Stimulated activated naive CD8-positive, alpha-beta T cell treated with anti-CD3 and anti-CD28 coated beads, Interleukin-15, amount 100 ng/mL, for 72 hours (primary cell): ENCODE measurements at regions not wholly inside any gene's neighbourhood (a gene's known extent, or its start where the extent isn't known, plus 50 kb on each side); places are given as distances from the start of the nearest gene placed in this dataset.

Experiments used
- ATAC-seq: fragments of 150-1000 bp; cut with Tn5 transposase; 2 replicates; pipeline ENCODE4 v1.10.0; 2021; ENCODE audit warnings: mild to moderate bottlenecking, moderate library complexity
- DNase-seq, 2 donors: peaks; one replicate each; pipeline ENCODE4 v3.0.0; 2021 to 2022
- H3K27ac Mint-ChIP-seq, 2 donors: one replicate each; pipeline ENCODE4 v1.8.0; 2022; ENCODE audit warnings: mild to moderate bottlenecking in 2 of 2, mixed read lengths in 2 of 2, moderate library complexity in 2 of 2
- H3K27me3 Mint-ChIP-seq: one replicate; pipeline ENCODE4 v1.8.0; 2022; ENCODE audit warnings: mixed read lengths
- H3K4me1 Mint-ChIP-seq: one replicate; pipeline ENCODE4 v1.8.0; 2022; ENCODE audit warnings: mild to moderate bottlenecking, mixed read lengths
- H3K4me3 Mint-ChIP-seq, 2 donors: one replicate each; pipeline ENCODE4 v1.8.0; 2022; ENCODE audit warnings: mild to moderate bottlenecking in 2 of 2, mixed read lengths in 2 of 2, moderate library complexity in 1 of 2
- H3K9me3 Mint-ChIP-seq, 2 donors: one replicate each; pipeline ENCODE4 v1.8.0; 2022; ENCODE audit warnings: mixed read lengths in 2 of 2

DNA sequence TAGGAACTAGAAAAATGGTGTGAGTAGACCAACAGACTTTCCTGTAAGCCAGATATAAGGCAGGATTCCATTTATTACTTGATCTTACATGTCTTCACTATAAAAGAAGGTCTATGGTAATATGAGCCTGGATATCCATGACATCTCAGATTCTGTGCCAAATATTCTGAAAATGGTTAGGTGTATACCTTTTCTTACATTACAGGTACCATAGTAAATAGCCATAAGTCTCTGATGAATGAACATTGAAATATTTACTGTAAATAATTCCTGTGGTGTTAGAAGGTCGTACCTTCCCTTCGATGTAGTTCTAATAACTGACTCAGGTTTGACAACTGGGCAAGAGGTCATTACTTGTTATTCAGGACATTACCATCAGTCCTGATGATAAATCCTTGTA is 657.9 kb downstream of the BRINP3 start:
- peaks cover 0 to 4% of the 10 kb centered on the region in 2 donors for H3K9me3 Mint-ChIP-seq
- no peak for DNase-seq
- no peaks in the 10 kb centered on the region for H3K4me1 Mint-ChIP-seq
- ATAC-seq = no peak
- H3K4me3 Mint-ChIP-seq = no peak overlapping the region
- H3K27me3 Mint-ChIP-seq = no peaks in the 10 kb centered on the region
- H3K27ac Mint-ChIP-seq = no peak overlapping the region

DNA sequence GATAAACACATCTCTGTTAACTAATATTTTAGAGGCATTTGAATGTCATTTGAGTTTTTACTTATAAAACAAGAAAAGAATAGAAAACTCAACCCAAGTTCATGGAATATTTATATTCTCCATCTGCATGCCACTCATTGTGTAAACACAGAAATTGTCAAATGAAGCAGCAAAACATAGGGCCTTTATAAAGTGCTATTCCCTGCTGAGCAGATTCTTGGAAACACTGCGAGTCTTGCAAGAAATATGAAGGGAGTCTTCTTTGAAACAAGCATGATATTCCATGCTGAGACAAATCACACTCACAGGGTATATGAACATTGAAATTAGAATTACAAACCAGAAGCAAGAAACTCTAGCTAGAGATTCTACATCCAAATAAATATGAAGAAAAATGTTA is 655.8 kb downstream of the BRINP3 start:
- no peak overlapping the region for H3K4me3 Mint-ChIP-seq
- ATAC-seq (no peak), DNase-seq (no peak)
- H3K27me3 Mint-ChIP-seq = no peaks in the 10 kb centered on the region
- peaks cover 0 to 4% of the 10 kb centered on the region in 2 donors for H3K9me3 Mint-ChIP-seq
- no peaks in the 10 kb centered on the region for H3K4me1 Mint-ChIP-seq
- H3K27ac Mint-ChIP-seq = no peak overlapping the region

DNA sequence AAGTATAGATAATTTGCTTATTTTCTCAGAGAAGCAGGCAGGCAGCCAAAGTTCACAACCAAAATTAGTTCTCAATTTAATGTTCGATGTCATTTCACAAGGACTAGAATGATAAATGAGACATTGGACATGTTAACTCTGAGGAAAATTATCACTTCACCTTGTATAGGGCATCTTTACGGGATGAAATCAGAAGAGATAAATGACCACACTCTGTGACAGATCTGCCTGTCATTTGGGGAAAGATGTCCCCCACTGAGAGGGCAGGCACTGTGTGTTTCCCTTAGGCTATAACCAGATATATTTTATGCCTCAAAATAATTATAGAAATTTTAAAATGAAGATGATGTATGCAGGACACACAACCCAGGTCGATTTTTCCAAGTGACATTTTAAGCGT is 642.9 kb downstream of the BRINP3 start:
- H3K4me1 Mint-ChIP-seq = no peaks in the 10 kb centered on the region
- no peak overlapping the region for H3K4me3 Mint-ChIP-seq
- ATAC-seq (no peak), DNase-seq (no peak)
- no peaks in the 10 kb centered on the region for H3K27me3 Mint-ChIP-seq
- H3K9me3 Mint-ChIP-seq = peaks cover 4 to 13% of the 10 kb centered on the region in 2 donors
- H3K27ac Mint-ChIP-seq = no peak overlapping the region

DNA sequence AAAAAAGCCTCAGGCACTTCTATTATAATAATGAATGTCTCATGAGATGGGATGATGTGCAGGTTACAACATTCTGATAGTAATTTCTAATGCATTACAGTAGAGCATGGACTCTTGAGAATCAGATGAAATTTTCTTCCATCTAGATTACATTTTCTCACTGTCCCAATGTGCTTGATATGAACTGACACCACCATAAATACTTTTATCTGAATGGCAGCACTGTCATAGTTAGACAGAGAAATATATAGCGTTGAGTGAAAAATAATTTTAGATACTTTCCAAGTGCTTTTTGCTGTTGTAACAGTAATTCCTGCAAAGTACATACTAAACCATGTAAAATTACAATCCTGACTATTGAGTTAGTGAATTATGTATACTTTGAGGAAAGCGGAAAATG is 630.1 kb downstream of the BRINP3 start:
- Mint-ChIP-seq H3K27me3 (no peaks in the 10 kb centered on the region), H3K27ac (no peak overlapping the region), H3K9me3 (peaks cover 7 to 8% of the 10 kb centered on the region in 2 donors), H3K4me3 (no peak overlapping the region), H3K4me1 (no peaks in the 10 kb centered on the region)
- DNase-seq (no peak), ATAC-seq (no peak)

DNA sequence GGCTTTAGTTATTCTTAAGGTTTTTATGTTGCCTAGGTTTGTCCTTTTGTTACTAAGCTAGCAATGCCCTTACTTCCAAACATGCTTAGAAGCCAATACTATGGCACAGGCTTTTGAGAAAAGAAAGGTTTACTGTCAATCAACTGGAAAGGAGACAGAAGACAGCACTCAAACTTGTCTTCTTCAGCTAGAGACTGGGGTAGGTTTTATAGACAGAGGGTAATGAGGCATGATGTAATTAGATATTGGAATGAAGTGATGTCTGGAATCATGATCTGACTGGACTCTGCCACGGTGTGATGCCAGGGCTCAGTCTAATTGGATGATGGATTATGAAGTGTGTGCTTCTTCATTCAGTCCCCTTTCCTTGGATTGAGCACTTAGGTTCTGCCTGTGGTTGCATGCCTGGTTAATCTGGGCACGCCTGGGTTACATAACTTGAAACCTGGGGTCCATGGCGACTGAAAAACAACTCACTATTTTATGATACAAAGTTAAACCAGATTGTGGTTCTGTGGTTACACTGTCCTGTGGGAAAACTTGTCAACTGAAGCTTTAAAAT is 625.8 kb downstream of the BRINP3 start:
- Mint-ChIP-seq H3K27me3 (no peaks in the 10 kb centered on the region), H3K4me1 (no peaks in the 10 kb centered on the region), H3K27ac (no peak overlapping the region), H3K9me3 (peaks cover 8 to 20% of the 10 kb centered on the region in 2 donors), H3K4me3 (no peak overlapping the region)
- ATAC-seq (no peak), DNase-seq (no peak)

DNA sequence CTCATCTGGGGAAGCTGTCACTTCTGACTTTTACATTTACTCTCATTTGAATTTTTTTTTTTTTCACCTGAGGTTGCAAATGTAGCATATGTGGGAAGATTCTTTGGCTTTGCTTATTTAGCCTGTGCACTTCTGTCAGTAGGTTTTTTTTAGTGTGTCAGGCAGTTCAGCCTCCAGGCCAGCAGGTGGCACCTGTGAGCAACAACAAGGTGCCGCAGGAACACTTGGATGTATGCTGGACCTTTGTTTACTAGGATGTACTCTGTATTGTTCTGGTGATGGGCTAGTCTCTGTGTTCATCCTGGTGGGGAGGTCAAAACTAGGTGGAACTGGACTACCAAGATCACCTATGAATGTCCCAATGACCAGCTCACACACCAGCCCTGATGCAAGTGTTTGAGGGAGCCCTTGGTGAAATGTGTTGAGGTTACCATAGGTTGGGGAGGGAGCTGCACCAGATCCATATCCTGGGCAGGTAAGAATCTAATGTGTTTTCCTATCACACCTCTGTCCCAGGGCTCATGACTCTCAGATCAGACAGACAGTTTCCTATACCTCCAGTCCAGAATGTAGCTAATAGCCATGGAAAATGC is 618.2 kb downstream of the BRINP3 start:
- Mint-ChIP-seq H3K9me3 (peaks cover 11 to 16% of the 10 kb centered on the region in 2 donors), H3K27me3 (no peaks in the 10 kb centered on the region), H3K27ac (no peak overlapping the region), H3K4me1 (no peaks in the 10 kb centered on the region), H3K4me3 (no peak overlapping the region)
- peak; percentile 4 to 11 for DNase-seq
- ATAC-seq = no peak

DNA sequence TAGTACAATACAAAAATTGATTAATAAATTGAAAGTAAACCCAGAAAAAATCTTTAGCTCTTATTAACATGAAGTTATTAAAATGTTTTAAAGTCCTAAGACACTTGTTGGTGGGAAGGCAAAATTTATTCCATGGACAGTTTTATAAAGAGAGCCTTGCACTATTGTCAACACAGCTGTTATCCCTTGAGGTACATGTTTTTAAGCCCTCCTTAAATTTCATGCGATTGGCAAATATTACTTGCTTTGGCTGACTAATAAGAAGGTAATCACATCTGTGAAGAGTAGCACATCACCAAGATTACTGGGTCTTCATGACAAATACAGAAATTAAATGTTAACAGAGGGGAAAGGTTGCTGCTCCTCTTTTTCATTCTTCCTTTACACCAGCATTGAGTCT is 611.1 kb downstream of the BRINP3 start:
- ATAC-seq = no peak
- Mint-ChIP-seq H3K27me3 (no peaks in the 10 kb centered on the region), H3K27ac (no peak overlapping the region), H3K4me3 (no peak overlapping the region), H3K4me1 (no peaks in the 10 kb centered on the region), H3K9me3 (no peaks in the 10 kb centered on the region)
- DNase-seq = no peak

DNA sequence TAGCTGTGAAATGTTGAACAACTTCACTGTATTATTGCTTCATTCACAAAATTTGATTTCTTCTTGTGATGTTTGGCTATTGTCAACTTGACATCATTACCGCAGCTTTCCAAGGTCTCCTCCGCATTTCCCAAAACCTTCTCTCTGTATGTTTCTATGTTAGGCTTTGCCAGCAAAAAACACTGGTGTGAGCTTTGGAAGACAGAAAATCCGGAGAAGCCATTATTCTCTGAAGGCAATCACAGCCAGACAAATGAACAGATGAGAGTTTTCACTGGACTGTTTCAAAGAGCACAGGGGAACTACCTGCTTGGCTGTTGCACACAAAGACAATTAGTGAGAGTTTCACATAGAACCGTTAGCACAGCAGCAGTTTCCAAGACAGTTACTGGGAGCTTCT is 609.6 kb downstream of the BRINP3 start:
- H3K27ac Mint-ChIP-seq = no peak overlapping the region
- H3K27me3 Mint-ChIP-seq = no peaks in the 10 kb centered on the region
- H3K4me1 Mint-ChIP-seq = no peaks in the 10 kb centered on the region
- no peak for DNase-seq
- H3K9me3 Mint-ChIP-seq = no peaks in the 10 kb centered on the region
- H3K4me3 Mint-ChIP-seq = no peak overlapping the region
- ATAC-seq = no peak

DNA sequence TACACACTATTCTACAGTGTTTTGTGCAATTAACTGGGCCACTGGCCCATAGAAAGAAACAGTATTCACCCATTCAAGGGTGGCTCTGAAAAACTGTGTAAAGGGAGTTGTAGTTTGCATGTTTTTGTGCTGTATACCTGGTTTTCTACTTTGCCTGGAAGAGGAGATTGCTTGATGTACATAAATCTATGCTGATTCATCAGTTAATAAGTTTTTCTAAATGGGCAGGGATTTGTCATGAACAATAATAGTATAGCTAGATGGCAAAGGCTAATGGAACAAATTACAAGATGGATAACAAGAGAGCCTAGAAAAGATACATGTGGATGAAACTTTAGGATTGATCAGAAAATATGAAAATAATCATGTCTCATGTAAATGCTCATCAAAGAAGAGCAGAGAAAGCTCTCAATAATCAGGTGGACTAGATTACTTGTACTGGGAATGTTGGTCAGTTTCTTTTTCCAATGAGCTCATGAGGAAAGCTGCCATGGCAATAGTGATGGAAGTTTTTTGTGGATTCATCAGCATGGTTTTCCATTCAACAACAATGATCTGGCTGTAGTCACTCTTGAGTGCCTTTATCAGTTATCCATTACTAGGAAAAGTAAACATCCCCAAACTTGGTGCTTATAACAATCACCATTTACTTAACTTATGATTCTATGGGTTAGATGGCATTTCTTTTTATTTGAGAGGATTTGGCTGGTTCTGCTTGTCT is 602.8 kb downstream of the BRINP3 start:
- H3K27ac Mint-ChIP-seq = no peak overlapping the region
- H3K4me1 Mint-ChIP-seq = no peaks in the 10 kb centered on the region
- H3K27me3 Mint-ChIP-seq = no peaks in the 10 kb centered on the region
- DNase-seq (no peak), ATAC-seq (no peak)
- no peak overlapping the region for H3K4me3 Mint-ChIP-seq
- peaks cover 0 to 14% of the 10 kb centered on the region in 2 donors for H3K9me3 Mint-ChIP-seq

DNA sequence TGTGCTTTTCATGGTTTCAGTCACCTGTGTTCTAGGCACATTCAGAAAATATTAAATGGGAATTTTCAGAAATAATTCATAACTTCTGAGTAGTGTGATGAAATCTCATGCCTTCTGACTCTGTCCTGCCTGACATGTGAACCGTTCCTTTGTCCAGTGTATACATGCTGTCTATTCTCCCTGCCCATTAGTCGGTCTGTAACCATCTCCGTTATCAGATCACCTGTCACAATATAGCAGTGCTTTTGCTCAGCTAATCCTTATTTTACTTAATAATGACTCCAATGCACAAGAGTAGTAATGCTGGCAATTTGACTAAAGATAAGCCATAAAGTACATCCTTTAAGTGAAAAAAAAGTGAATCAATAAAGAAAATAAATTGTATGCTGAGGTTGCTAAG is 597.5 kb downstream of the BRINP3 start:
- Mint-ChIP-seq H3K4me1 (no peaks in the 10 kb centered on the region), H3K4me3 (no peak overlapping the region), H3K27me3 (no peaks in the 10 kb centered on the region), H3K9me3 (peaks cover 0 to 11% of the 10 kb centered on the region in 2 donors), H3K27ac (no peak overlapping the region)
- DNase-seq (no peak), ATAC-seq (no peak)

DNA sequence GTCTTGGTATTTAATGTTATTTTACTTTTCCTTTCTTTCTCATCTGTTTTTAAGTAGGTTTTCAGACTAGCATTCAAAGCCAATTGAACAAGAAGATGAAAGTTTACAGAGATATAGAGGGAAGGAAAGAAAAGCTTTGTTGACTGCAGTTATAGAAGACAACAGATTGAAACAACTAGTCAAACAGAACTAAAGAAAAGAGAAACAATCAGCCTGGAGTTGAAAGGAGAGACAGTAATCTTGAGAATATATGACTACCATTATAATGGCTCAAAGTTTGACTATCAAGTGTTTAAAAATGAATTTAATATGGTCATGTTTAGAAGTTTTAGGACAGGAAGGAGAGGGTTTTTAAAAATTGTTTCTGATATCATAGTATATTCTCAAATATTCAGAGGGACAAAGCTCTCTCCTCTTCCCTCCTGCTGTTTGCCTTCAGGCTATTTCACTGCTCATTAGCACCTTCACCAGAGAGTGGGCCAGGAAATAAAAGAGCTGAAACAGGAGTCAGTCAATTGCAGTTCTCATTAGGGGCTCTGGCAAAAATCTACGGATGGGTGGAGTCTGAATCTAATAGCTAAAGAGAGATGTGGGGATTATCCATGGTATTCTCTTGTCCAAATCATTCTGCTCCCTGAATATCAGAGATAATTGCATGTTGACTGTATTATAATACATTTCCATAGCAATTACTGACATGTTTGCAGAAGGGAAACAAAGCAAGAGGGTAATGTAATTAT is 577.8 kb downstream of the BRINP3 start:
- H3K27ac Mint-ChIP-seq = no peak overlapping the region
- DNase-seq = no peak

DNA sequence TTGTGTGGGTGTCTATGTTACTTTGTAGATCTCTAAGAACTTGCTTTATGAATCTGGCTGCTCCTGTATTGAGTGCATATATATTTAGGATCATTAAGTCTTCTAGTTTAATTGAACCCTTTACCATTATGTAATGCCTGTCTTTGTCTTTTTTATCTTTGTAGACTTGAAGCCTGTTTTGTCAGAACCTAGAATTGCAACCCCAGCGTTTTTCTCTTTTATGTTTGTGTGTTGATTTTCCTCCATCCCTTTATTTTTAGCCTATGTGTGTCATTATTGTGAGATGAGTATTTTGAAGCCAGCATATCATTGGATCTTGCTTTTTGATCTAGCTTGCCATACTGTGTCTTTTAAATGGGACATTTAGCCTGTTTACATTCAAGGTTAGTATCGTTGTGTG is 573.2 kb downstream of the BRINP3 start:
- peaks cover 23 to 37% of the 10 kb centered on the region in 2 donors for H3K9me3 Mint-ChIP-seq
- H3K27ac Mint-ChIP-seq = no peak overlapping the region
- DNase-seq (no peak), ATAC-seq (no peak)
- H3K4me1 Mint-ChIP-seq = no peaks in the 10 kb centered on the region
- no peaks in the 10 kb centered on the region for H3K27me3 Mint-ChIP-seq
- H3K4me3 Mint-ChIP-seq = no peak overlapping the region

More for the DNA sequence above, 577.8 kb downstream of the BRINP3 start:
- no peak for ATAC-seq
- Mint-ChIP-seq H3K9me3 (peaks cover 16 to 17% of the 10 kb centered on the region in 2 donors), H3K4me3 (no peak overlapping the region), H3K4me1 (no peaks in the 10 kb centered on the region), H3K27me3 (no peaks in the 10 kb centered on the region)

DNA sequence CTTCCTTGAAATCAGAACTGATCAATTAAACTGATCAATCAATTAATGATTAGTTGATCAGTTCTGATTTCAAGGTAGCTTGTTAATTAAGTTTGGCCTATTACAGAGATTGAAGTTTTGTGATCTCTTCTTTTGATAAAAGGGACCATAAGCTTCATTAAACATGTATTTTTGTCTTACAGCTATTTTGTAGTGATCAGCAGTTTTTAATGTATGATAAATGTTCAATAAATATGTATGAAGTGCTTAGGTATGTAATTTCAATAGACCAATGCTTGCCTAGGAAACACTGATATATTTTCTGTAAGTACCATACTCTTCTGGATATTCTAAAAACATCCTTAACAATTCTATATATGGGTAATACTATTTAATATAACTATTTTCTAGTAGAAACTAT is 569.6 kb downstream of the BRINP3 start:
- Mint-ChIP-seq H3K4me3 (no peak overlapping the region), H3K27me3 (no peaks in the 10 kb centered on the region), H3K9me3 (peaks cover 23 to 37% of the 10 kb centered on the region in 2 donors), H3K27ac (no peak overlapping the region), H3K4me1 (no peaks in the 10 kb centered on the region)
- ATAC-seq (no peak), DNase-seq (no peak)

DNA sequence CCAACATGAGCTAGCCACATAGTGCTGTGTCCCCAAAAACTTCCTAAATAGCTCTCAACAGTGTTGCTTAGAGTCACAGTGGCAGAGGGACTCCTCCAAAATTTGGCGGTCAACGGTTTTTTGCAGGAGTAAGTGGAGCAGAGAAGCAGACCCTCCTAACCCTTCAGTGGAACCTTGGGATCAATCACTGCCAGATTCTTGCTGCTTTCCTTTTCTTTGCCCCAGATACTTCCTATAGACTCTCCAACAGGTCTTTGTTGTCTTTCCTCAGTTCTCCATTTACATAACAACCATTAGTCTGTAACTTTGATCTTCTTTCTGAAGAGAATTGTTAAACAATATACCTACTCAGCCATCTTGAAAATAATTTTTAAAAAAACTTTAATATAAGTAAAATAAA is 556.1 kb downstream of the BRINP3 start:
- no peak overlapping the region for H3K4me3 Mint-ChIP-seq
- no peaks in the 10 kb centered on the region for H3K4me1 Mint-ChIP-seq
- no peaks in the 10 kb centered on the region for H3K27me3 Mint-ChIP-seq
- H3K27ac Mint-ChIP-seq = no peak overlapping the region
- H3K9me3 Mint-ChIP-seq = peaks cover 18 to 27% of the 10 kb centered on the region in 2 donors
- DNase-seq (no peak), ATAC-seq (no peak)

DNA sequence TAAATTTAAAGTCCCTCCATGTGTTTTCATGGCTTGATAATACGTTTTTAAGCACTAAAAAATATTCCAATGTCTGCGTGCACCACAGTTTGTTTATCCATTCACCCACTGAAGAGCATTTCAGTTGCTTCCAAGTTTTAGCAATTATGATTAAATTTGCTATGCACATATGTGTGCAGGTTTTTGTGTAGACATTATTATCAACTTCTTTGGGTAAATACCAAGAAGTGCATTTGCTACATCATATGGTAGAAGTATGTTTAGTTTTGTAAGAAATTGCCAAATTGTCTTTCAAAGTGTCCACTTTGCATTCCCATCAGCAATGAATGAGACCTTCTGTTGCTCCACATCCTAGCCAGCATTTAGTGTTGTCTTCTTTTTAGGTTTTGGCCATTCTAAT is 550.0 kb downstream of the BRINP3 start:
- no peak for ATAC-seq
- DNase-seq = no peak
- Mint-ChIP-seq H3K4me3 (no peak overlapping the region), H3K4me1 (no peaks in the 10 kb centered on the region), H3K9me3 (peaks cover 13 to 22% of the 10 kb centered on the region in 2 donors), H3K27me3 (no peaks in the 10 kb centered on the region), H3K27ac (no peak overlapping the region)

DNA sequence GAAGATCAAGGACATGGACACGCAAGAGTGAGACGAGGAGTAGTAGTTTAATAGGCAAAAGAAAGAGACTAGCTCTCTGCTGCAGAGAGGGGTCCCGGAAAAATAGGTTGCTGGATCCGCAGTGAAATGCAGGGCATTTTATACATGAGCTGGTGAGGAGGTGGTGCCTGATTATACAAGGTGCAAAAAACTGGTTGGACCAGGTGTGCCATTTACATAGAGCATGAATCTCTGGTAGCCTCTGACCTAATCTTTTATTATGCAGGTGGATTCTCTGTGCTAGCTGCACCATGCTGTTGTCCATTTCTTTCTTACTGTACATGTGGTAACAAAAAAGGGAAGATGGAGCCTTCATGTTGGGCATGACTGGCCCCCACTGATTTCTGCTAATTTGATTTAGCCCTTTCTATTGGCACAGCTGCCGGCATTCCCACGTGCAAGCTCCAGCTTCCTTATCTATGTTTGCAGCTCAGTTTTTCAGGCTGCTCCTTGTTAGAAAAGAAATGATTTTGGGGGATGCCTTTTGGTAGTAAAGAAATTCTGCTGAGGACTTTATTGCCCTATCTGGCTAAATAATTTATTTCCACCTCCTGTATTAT is 548.1 kb downstream of the BRINP3 start:
- ATAC-seq (no peak), DNase-seq (no peak)
- H3K27me3 Mint-ChIP-seq = no peaks in the 10 kb centered on the region
- H3K9me3 Mint-ChIP-seq = peaks cover 11 to 14% of the 10 kb centered on the region in 2 donors
- H3K27ac Mint-ChIP-seq = no peak overlapping the region
- no peaks in the 10 kb centered on the region for H3K4me1 Mint-ChIP-seq
- no peak overlapping the region for H3K4me3 Mint-ChIP-seq
